Endothelial cell of umbilical vein (primary cell): ENCODE measurements at regions not wholly inside any gene's neighbourhood (a gene's known extent, or its start where the extent isn't known, plus 50 kb on each side); places are given as distances from the start of the nearest gene placed in this dataset.

Experiments
- CTCF ChIP-seq, 2 donors: IDR thresholded peaks; 1 replicate in 1 of 2; 2 replicates in 1 of 2; pipeline ENCODE4 v1.5.1; 2011; ENCODE audit warnings: low read length in 2 of 2, mild to moderate bottlenecking in 2 of 2, moderate library complexity in 2 of 2, control low read depth in 1 of 2, inconsistent platforms in 1 of 2, low read depth in 1 of 2; ENCODE audit not compliant: insufficient read depth in 1 of 2; ENCODE audit errors: extremely low read depth in 1 of 2
- MAX ChIP-seq: IDR thresholded peaks from 2 replicates; pipeline ENCODE4 v1.6.1; 2011; ENCODE audit not compliant: insufficient read depth, insufficient read length
- POLR2A ChIP-seq: IDR thresholded peaks from 2 replicates; pipeline ENCODE4 v1.6.1; 2012; ENCODE audit warnings: low read depth, mild to moderate bottlenecking, control low read depth, low read length

- TF ChIP-seq MAX (no peak), CTCF (IDR thresholded peaks at IDR 0.05; ENCODE audit: extremely low read depth in 1 of 2, insufficient read depth in 1 of 2, low read depth in 1 of 2, low read length in 2 of 2) (no peak), POLR2A (no peak)
Observed at GRCh38 chr4:90051999-90052398, 75.2 kb upstream of the CCSER1 start.
